Stimulated activated CD4-positive, alpha-beta T cell treated with anti-CD3 and anti-CD28 coated beads, Interleukin-4, amount 100 ng/mL, for 1 hour (primary cell): ENCODE measurements at regions not wholly inside any gene's neighbourhood (a gene's known extent, or its start where the extent isn't known, plus 50 kb on each side); places are given as distances from the start of the nearest gene placed in this dataset.

Experiments used
- DNase-seq: peaks from one replicate; pipeline ENCODE4 v3.0.0-alpha.2; 2020

GRCh38 chr2:239905884-239906654 lies 119.1 kb downstream of the NDUFA10 start:
- no peak for DNase-seq

GRCh38 chr2:239905306-239905705 lies 119.8 kb downstream of the NDUFA10 start:
- no peak for DNase-seq

- DNase-seq, result no peak
Measured at GRCh38 chr2:239904496-239904895, 120.6 kb downstream of the NDUFA10 start.

- no peak for DNase-seq
Measured at GRCh38 chr2:239903803-239904202, 121.3 kb downstream of the NDUFA10 start.

GRCh38 chr2:239903210-239903609 lies 121.9 kb downstream of the NDUFA10 start:
- DNase-seq, result no peak

GRCh38 chr2:239902749-239903201 lies 122.4 kb downstream of the NDUFA10 start:
- DNase-seq, result no peak

- DNase-seq, result no peak
Measured at GRCh38 chr2:239898292-239898925, 126.7 kb downstream of the NDUFA10 start.

- DNase-seq, result no peak
Measured at GRCh38 chr2:239897596-239898235, 127.4 kb downstream of the NDUFA10 start.

- no peak for DNase-seq
Measured at GRCh38 chr2:239896075-239896474, 129.1 kb downstream of the NDUFA10 start.

GRCh38 chr2:239895669-239896068 lies 129.5 kb downstream of the NDUFA10 start:
- DNase-seq, result no peak

- no peak for DNase-seq
Measured at GRCh38 chr2:239895116-239895515, 130.0 kb downstream of the NDUFA10 start.

GRCh38 chr2:239894276-239894675 lies 130.9 kb downstream of the NDUFA10 start:
- no peak for DNase-seq

- DNase-seq, result no peak
Measured at GRCh38 chr2:239893236-239893515, 132.0 kb downstream of the NDUFA10 start.

- no peak for DNase-seq
Measured at GRCh38 chr2:239892441-239893235, 132.5 kb downstream of the NDUFA10 start.

- no peak for DNase-seq
Measured at GRCh38 chr2:239891698-239892097, 133.4 kb downstream of the NDUFA10 start.

GRCh38 chr2:239890206-239890746 lies 134.9 kb downstream of the NDUFA10 start:
- DNase-seq, result no peak

GRCh38 chr2:239889641-239890121 lies 135.5 kb downstream of the NDUFA10 start:
- DNase-seq, result no peak

- no peak for DNase-seq
Measured at GRCh38 chr2:239887604-239888003, 137.5 kb downstream of the NDUFA10 start.

- DNase-seq, result no peak
Measured at GRCh38 chr2:239886781-239887180, 138.4 kb downstream of the NDUFA10 start.

GRCh38 chr2:239884875-239885274 lies 140.3 kb downstream of the NDUFA10 start:
- no peak for DNase-seq

- DNase-seq, result no peak
Measured at GRCh38 chr2:239884051-239884405, 141.1 kb downstream of the NDUFA10 start.

GRCh38 chr2:239883326-239884050 lies 141.7 kb downstream of the NDUFA10 start:
- no peak for DNase-seq
